ENCODE measurements at regions not wholly inside any gene's neighbourhood (a gene's known extent, or its start where the extent isn't known, plus 50 kb on each side); places are given as distances from the start of the nearest gene placed in this dataset.

GRCh38 chr10:29026065-29026797 is 262.6 kb upstream of the LYZL1 start:
- H3K27me3 ChIP-seq = no peaks in the 10 kb centered on the region
- no peaks in the 10 kb centered on the region for H3K36me3 ChIP-seq
- H3K4me3 ChIP-seq = no peak overlapping the region
- no peak for DNase-seq
- H3K9me3 ChIP-seq = no peaks in the 10 kb centered on the region

GRCh38 chr10:29026802-29027580 is 261.9 kb upstream of the LYZL1 start:
- H3K27me3 ChIP-seq = no peaks in the 10 kb centered on the region
- no peaks in the 10 kb centered on the region for H3K9me3 ChIP-seq
- no peak overlapping the region for H3K4me3 ChIP-seq
- DNase-seq = no peak
- H3K36me3 ChIP-seq = no peaks in the 10 kb centered on the region

GRCh38 chr10:29028486-29028885 is 260.4 kb upstream of the LYZL1 start:
- Histone ChIP-seq H3K9me3 (no peaks in the 10 kb centered on the region), H3K4me3 (no peak overlapping the region), H3K36me3 (no peaks in the 10 kb centered on the region), H3K27me3 (no peaks in the 10 kb centered on the region)
- no peak for DNase-seq

- Histone ChIP-seq H3K27me3 (no peaks in the 10 kb centered on the region), H3K36me3 (no peaks in the 10 kb centered on the region), H3K9me3 (no peaks in the 10 kb centered on the region), H3K4me3 (no peak overlapping the region)
- DNase-seq = no peak
Observed at GRCh38 chr10:29030900-29031299, 258.0 kb upstream of the LYZL1 start.

- Histone ChIP-seq H3K27me3 (no peaks in the 10 kb centered on the region), H3K4me3 (no peak overlapping the region), H3K9me3 (no peaks in the 10 kb centered on the region), H3K36me3 (no peaks in the 10 kb centered on the region)
- no peak for DNase-seq
Observed at GRCh38 chr10:29032169-29032568, 256.7 kb upstream of the LYZL1 start.

- no peak for DNase-seq
- H3K36me3 ChIP-seq = no peaks in the 10 kb centered on the region
- H3K4me3 ChIP-seq = no peak overlapping the region
- H3K9me3 ChIP-seq = no peaks in the 10 kb centered on the region
- H3K27me3 ChIP-seq = no peaks in the 10 kb centered on the region
Observed at GRCh38 chr10:29033311-29033940, 255.4 kb upstream of the LYZL1 start.

GRCh38 chr10:29034592-29034991 is 254.3 kb upstream of the LYZL1 start:
- H3K36me3 ChIP-seq = no peaks in the 10 kb centered on the region
- no peaks in the 10 kb centered on the region for H3K9me3 ChIP-seq
- DNase-seq = no peak
- no peaks in the 10 kb centered on the region for H3K27me3 ChIP-seq
- no peak overlapping the region for H3K4me3 ChIP-seq

GRCh38 chr10:29035721-29036120 is 253.1 kb upstream of the LYZL1 start:
- Histone ChIP-seq H3K27me3 (no peaks in the 10 kb centered on the region), H3K9me3 (no peaks in the 10 kb centered on the region), H3K36me3 (no peaks in the 10 kb centered on the region), H3K4me3 (no peak overlapping the region)
- no peak for DNase-seq

GRCh38 chr10:29037348-29038113 is 251.3 kb upstream of the LYZL1 start:
- H3K9me3 ChIP-seq = peaks cover 3% of the 10 kb centered on the region; the same call in 1 of the 2 replicates
- H3K27me3 ChIP-seq = no peaks in the 10 kb centered on the region
- DNase-seq = no peak
- no peak overlapping the region for H3K4me3 ChIP-seq
- no peaks in the 10 kb centered on the region for H3K36me3 ChIP-seq

GRCh38 chr10:29039091-29039490 is 249.8 kb upstream of the LYZL1 start:
- no peaks in the 10 kb centered on the region for H3K27me3 ChIP-seq
- no peaks in the 10 kb centered on the region for H3K36me3 ChIP-seq
- peaks cover 5% of the 10 kb centered on the region; the same call in 1 of the 2 replicates for H3K9me3 ChIP-seq
- no peak for DNase-seq
- H3K4me3 ChIP-seq = no peak overlapping the region

- Histone ChIP-seq H3K27me3 (no peaks in the 10 kb centered on the region), H3K4me3 (no peak overlapping the region), H3K36me3 (no peaks in the 10 kb centered on the region), H3K9me3 (peaks cover 5% of the 10 kb centered on the region; the same call in 1 of the 2 replicates)
- peak; percentile 5 for DNase-seq
Observed at GRCh38 chr10:29039677-29040189, 249.1 kb upstream of the LYZL1 start.

GRCh38 chr10:29041616-29042015 is 247.3 kb upstream of the LYZL1 start:
- no peak overlapping the region for H3K4me3 ChIP-seq
- H3K9me3 ChIP-seq = peaks cover 5% of the 10 kb centered on the region; the same call in 1 of the 2 replicates
- no peak for DNase-seq
- no peaks in the 10 kb centered on the region for H3K27me3 ChIP-seq
- no peaks in the 10 kb centered on the region for H3K36me3 ChIP-seq

GRCh38 chr10:29048506-29048905 is 240.4 kb upstream of the LYZL1 start:
- DNase-seq = no peak
- Histone ChIP-seq H3K4me3 (no peak overlapping the region), H3K27me3 (no peaks in the 10 kb centered on the region), H3K36me3 (no peaks in the 10 kb centered on the region), H3K9me3 (no peaks in the 10 kb centered on the region)

- no peaks in the 10 kb centered on the region for H3K36me3 ChIP-seq
- H3K27me3 ChIP-seq = no peaks in the 10 kb centered on the region
- no peak overlapping the region for H3K4me3 ChIP-seq
- H3K9me3 ChIP-seq = no peaks in the 10 kb centered on the region
- no peak for DNase-seq
Observed at GRCh38 chr10:29050081-29050480, 238.8 kb upstream of the LYZL1 start.

- DNase-seq = no peak
- no peaks in the 10 kb centered on the region for H3K27me3 ChIP-seq
- H3K4me3 ChIP-seq = no peak overlapping the region
- no peaks in the 10 kb centered on the region for H3K36me3 ChIP-seq
- no peaks in the 10 kb centered on the region for H3K9me3 ChIP-seq
Observed at GRCh38 chr10:29055101-29055500, 233.8 kb upstream of the LYZL1 start.

GRCh38 chr10:29056729-29057128 is 232.1 kb upstream of the LYZL1 start:
- DNase-seq = no peak
- Histone ChIP-seq H3K27me3 (no peaks in the 10 kb centered on the region), H3K36me3 (no peaks in the 10 kb centered on the region), H3K4me3 (no peak overlapping the region), H3K9me3 (no peaks in the 10 kb centered on the region)

Measured in MG63 (cell line).